Kidney (tissue), 13 donors: ENCODE measurements at regions not wholly inside any gene's neighbourhood (a gene's known extent, or its start where the extent isn't known, plus 50 kb on each side); places are given as distances from the start of the nearest gene placed in this dataset.

Experiments
- DNase-seq, 5 donors: peaks; one replicate each; pipeline ENCODE4 v3.0.0-alpha.2; 2013 to 2020
- FAIRE-seq: peaks from 2 replicates; lab custom pipeline; 2012; peaks lifted over from hg19 to GRCh38; lab: Jason Lieb, UNC
- H3K27ac ChIP-seq, 2 donors: one replicate each; pipeline ENCODE4 v1.7.0; 2013; ENCODE audit warnings: low read depth in 2 of 2, low read length in 2 of 2, inconsistent platforms in 1 of 2
- H3K27me3 ChIP-seq: one replicate; pipeline ENCODE4 v1.7.1; 2013; ENCODE audit warnings: low read length, inconsistent platforms; ENCODE audit not compliant: control insufficient read depth, insufficient read depth
- H3K36me3 ChIP-seq, 3 donors: one replicate each; pipeline versions ENCODE4 v1.7.0 to v1.7.1; 2013; ENCODE audit warnings: low read length in 3 of 3, control low read depth in 1 of 3, inconsistent platforms in 1 of 3; ENCODE audit not compliant: insufficient read depth in 3 of 3, control insufficient read depth in 2 of 3
- H3K4me1 ChIP-seq, 3 donors: one replicate each; pipeline versions ENCODE4 v1.7.0 to v1.7.1; 2013; ENCODE audit warnings: low read length in 3 of 3, inconsistent platforms in 1 of 3, low read depth in 1 of 3; ENCODE audit not compliant: control insufficient read depth in 2 of 3, insufficient read depth in 2 of 3
- H3K4me3 ChIP-seq, 3 donors: one replicate each; pipeline versions ENCODE4 v1.7.0 to v1.8.1; 2013; ENCODE audit warnings: low read length in 3 of 3, control low read depth in 1 of 3, inconsistent platforms in 1 of 3
- H3K9ac ChIP-seq, 3 donors: one replicate each; pipeline versions ENCODE4 v1.7.0 to v1.7.1; 2013; ENCODE audit warnings: low read length in 3 of 3, control low read depth in 1 of 3, inconsistent platforms in 1 of 3
- H3K9me3 ChIP-seq, 3 donors: one replicate each; pipeline versions ENCODE4 v1.7.0 to v1.7.1; 2013; ENCODE audit warnings: low read length in 3 of 3, control low read depth in 1 of 3, inconsistent platforms in 1 of 3; ENCODE audit not compliant: control insufficient read depth in 2 of 3, insufficient read depth in 1 of 3
- intact Hi-C: fragments of 100-400 bp; cut with DNase I; formaldehyde crosslinking; loops from one replicate; pipeline ENCODE4 v1.11.1; 2022
- TF ChIP-seq, protein P1 (sequence below): IDR thresholded peaks from 3 replicates; pipeline ENCODE4 v1.5.1; 2012; ENCODE audit warnings: mild to moderate bottlenecking, moderate library complexity, borderline replicate concordance; ENCODE audit not compliant: insufficient read depth; ENCODE audit errors: extremely low read depth
- donor health status: control.
- donor health status: control.
- donor health status: control.
- donor health status: control.
- donor health status: control.
- donor health status: DM: yes; HTN: yes; CAD: no.
- donor health status: Normal renal cell carcinoma (clear cell type).

- H3K9me3 ChIP-seq = no peaks in the 10 kb centered on the region
- TF ChIP-seq, protein P1, sequence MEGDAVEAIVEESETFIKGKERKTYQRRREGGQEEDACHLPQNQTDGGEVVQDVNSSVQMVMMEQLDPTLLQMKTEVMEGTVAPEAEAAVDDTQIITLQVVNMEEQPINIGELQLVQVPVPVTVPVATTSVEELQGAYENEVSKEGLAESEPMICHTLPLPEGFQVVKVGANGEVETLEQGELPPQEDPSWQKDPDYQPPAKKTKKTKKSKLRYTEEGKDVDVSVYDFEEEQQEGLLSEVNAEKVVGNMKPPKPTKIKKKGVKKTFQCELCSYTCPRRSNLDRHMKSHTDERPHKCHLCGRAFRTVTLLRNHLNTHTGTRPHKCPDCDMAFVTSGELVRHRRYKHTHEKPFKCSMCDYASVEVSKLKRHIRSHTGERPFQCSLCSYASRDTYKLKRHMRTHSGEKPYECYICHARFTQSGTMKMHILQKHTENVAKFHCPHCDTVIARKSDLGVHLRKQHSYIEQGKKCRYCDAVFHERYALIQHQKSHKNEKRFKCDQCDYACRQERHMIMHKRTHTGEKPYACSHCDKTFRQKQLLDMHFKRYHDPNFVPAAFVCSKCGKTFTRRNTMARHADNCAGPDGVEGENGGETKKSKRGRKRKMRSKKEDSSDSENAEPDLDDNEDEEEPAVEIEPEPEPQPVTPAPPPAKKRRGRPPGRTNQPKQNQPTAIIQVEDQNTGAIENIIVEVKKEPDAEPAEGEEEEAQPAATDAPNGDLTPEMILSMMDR = no peak
- intact Hi-C loops = no loop called here
- no peaks in the 10 kb centered on the region for H3K36me3 ChIP-seq
- H3K4me1 ChIP-seq = no peaks in the 10 kb centered on the region
- H3K27ac ChIP-seq = no peak overlapping the region
- H3K9ac ChIP-seq = no peak overlapping the region
- H3K4me3 ChIP-seq = no peak overlapping the region
- FAIRE-seq (no peak), DNase-seq (peak; percentile 22 to 61 (median 44))
- peaks cover 6% of the 10 kb centered on the region for H3K27me3 ChIP-seq
Measured at GRCh38 chr12:111037047-111037446, 116.7 kb upstream of the MYL2 start.

- Histone ChIP-seq H3K27ac (no peak overlapping the region), H3K9me3 (no peaks in the 10 kb centered on the region), H3K4me1 (no peaks in the 10 kb centered on the region), H3K36me3 (no peaks in the 10 kb centered on the region), H3K9ac (no peak overlapping the region), H3K27me3 (peaks cover 9% of the 10 kb centered on the region), H3K4me3 (peak overlapping the region in 1 of 3 donors; percentile 30)
- FAIRE-seq (no peak), DNase-seq (peak; percentile 37 to 79 (median 67))
- TF ChIP-seq, protein P1 = no peak
- intact Hi-C loops = no loop called here
Measured at GRCh38 chr12:111035578-111036301, 115.4 kb upstream of the MYL2 start.

DNA sequence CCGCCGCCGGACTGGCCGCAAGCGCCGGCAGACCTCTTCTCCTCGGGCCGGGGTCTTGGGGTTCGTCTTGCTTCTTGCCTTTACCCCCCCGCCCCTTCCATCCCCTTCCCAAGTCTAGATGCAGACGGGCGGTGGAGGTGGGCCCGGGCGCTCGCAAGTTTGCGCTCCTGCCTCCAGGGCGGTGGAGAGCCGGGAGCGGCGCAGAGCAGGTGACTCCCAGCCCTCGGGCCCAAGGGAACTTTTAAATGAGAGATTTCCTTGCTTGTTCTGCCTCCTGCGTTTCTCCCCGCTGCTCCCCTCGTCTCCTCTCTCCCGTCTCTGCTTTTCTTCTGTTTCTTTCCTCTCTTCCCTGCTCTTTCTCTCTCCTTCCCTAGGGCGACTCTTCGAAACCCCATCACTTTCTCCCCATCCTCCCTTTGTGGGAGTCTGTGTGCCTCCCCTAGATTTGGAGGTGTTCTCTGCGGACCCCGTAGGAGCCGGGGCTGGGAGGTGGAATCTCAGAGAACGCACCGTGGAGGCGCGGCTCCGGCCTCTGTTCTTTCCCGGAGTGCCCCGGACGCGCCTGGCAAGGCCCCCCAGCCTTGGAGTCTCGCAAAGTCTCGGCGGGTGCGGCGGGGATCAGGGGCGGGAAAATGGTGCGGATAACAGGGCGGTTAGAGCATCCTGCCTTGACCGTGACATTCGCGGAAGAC lies 114.7 kb upstream of the MYL2 start:
- FAIRE-seq (no peak), DNase-seq (peak; percentile 59 to 73 (median 67))
- no peaks in the 10 kb centered on the region for H3K4me1 ChIP-seq
- TF ChIP-seq, protein P1 = no peak
- peaks cover 9% of the 10 kb centered on the region for H3K27me3 ChIP-seq
- peak overlapping the region in 1 of 3 donors; percentile 26 for H3K4me3 ChIP-seq
- intact Hi-C loops = no loop called here
- no peaks in the 10 kb centered on the region for H3K9me3 ChIP-seq
- no peak overlapping the region for H3K27ac ChIP-seq
- no peak overlapping the region for H3K9ac ChIP-seq
- H3K36me3 ChIP-seq = no peaks in the 10 kb centered on the region
